T-helper 2 cell treated with Interferon-gamma antibody and Interleukin-4, amounts not matched to agents 5 μg/mL and 100 μg/mL, for 36 hours (primary cell): ENCODE measurements at regions not wholly inside any gene's neighbourhood (a gene's known extent, or its start where the extent isn't known, plus 50 kb on each side); places are given as distances from the start of the nearest gene placed in this dataset.

ENCODE experiments used
- DNase-seq: peaks from one replicate; pipeline ENCODE4 v3.0.0; 2021; ENCODE audit warnings: low spot score
- H3K27ac Mint-ChIP-seq: one replicate; pipeline ENCODE4 v1.8.0; 2021; ENCODE audit warnings: mild to moderate bottlenecking, mixed read lengths
- H3K27me3 Mint-ChIP-seq: one replicate; pipeline ENCODE4 v1.8.0; 2021; ENCODE audit warnings: low read depth, mixed read lengths
- H3K36me3 Mint-ChIP-seq: one replicate; pipeline ENCODE4 v1.8.0; 2021; ENCODE audit warnings: low read depth, mixed read lengths
- H3K4me1 Mint-ChIP-seq: one replicate; pipeline ENCODE4 v1.8.0; 2021; ENCODE audit warnings: low read depth, mixed read lengths
- H3K4me3 Mint-ChIP-seq: one replicate; pipeline ENCODE4 v1.8.0; 2022; ENCODE audit warnings: mild to moderate bottlenecking, moderate library complexity, mixed read lengths
- H3K9me3 Mint-ChIP-seq: one replicate; pipeline ENCODE4 v1.8.0; 2021; ENCODE audit warnings: mixed read lengths

GRCh38 chr9:3699883-3700282, 174.1 kb upstream of the RFX3 start:
- Mint-ChIP-seq H3K4me1 (no peaks in the 10 kb centered on the region), H3K4me3 (no peak overlapping the region), H3K27me3 (peaks cover 23% of the 10 kb centered on the region), H3K27ac (no peak overlapping the region), H3K9me3 (peaks cover 4% of the 10 kb centered on the region), H3K36me3 (no peaks in the 10 kb centered on the region)
- no peak for DNase-seq

DNA sequence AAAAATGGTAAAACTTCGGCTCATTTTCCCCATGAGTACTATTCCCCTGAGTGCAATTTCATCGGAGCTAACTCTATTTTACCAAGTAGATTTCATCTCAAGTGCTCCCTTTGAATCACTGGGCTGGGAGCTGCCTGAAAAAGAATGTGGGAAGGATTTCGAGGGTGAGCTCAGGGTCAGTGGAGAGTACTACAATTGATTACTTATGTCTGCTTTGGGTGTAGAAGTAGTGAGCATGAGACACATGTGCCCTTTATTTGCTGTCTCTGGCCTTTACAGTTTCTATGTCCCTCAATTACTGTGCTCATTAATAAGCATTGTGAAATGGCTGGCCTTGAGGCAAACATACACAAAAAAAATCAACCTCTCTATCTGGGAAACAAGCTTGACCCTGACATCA, 172.7 kb upstream of the RFX3 start:
- no peak overlapping the region for H3K4me3 Mint-ChIP-seq
- H3K36me3 Mint-ChIP-seq, result no peaks in the 10 kb centered on the region
- no peaks in the 10 kb centered on the region for H3K4me1 Mint-ChIP-seq
- H3K9me3 Mint-ChIP-seq, result no peaks in the 10 kb centered on the region
- DNase-seq, result no peak
- H3K27me3 Mint-ChIP-seq, result peaks cover 19% of the 10 kb centered on the region
- no peak overlapping the region for H3K27ac Mint-ChIP-seq

DNA sequence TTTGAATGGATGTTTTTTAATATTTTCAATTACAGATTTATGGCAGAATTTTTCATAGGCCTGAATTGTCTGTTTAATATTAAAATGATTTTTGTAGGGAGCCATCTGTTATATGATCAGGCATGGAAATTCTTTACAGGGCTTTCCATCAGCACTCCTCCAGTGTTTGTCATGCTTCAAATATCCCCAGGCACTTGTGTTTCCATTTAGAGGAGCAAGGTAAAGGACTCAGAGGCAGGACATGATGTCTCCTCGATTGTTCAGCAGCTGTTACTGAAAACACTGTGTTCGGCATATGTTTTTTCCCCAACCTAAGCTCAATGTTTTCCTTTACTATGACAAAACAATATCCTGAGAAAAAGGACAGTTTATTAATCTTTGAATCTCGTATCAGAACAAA, 172.3 kb upstream of the RFX3 start:
- Mint-ChIP-seq H3K4me1 (no peaks in the 10 kb centered on the region), H3K36me3 (no peaks in the 10 kb centered on the region), H3K27ac (no peak overlapping the region), H3K9me3 (no peaks in the 10 kb centered on the region), H3K27me3 (peaks cover 19% of the 10 kb centered on the region), H3K4me3 (no peak overlapping the region)
- DNase-seq, result no peak

- DNase-seq, result no peak
- no peaks in the 10 kb centered on the region for H3K36me3 Mint-ChIP-seq
These were observed 170.6 kb upstream of the RFX3 start for GRCh38 chr9:3696368-3696767.

DNA sequence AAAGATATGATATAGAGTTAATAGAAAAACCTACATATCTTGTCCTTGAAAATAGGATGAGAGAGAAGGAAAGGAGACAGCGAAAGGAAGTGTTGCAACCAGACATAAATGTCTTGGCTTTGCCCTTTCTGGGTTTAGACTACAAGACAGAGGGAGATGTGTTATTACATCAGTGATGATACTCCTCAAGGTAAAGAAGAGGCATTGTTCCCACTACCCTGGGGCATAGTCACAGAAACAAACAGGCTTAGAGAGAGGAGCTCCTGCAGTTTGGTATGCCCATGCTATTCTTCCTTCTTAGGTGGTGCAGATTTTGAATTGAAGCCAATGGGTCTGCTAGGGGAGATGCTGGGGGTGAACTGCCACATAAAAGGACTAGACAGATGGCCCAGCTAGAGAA, 166.8 kb upstream of the RFX3 start:
- no peak for DNase-seq
- H3K4me1 Mint-ChIP-seq, result no peaks in the 10 kb centered on the region
- peaks cover 5% of the 10 kb centered on the region for H3K27me3 Mint-ChIP-seq
- no peaks in the 10 kb centered on the region for H3K9me3 Mint-ChIP-seq
- no peak overlapping the region for H3K27ac Mint-ChIP-seq
- no peak overlapping the region for H3K4me3 Mint-ChIP-seq
- H3K36me3 Mint-ChIP-seq, result no peaks in the 10 kb centered on the region

More at GRCh38 chr9:3696368-3696767, 170.6 kb upstream of the RFX3 start:
- Mint-ChIP-seq H3K27me3 (peaks cover 17% of the 10 kb centered on the region), H3K4me1 (no peaks in the 10 kb centered on the region), H3K4me3 (no peak overlapping the region), H3K9me3 (no peaks in the 10 kb centered on the region), H3K27ac (no peak overlapping the region)

- Mint-ChIP-seq H3K4me3 (no peak overlapping the region), H3K27me3 (no peaks in the 10 kb centered on the region), H3K4me1 (no peaks in the 10 kb centered on the region), H3K36me3 (peaks cover 3% of the 10 kb centered on the region), H3K27ac (no peak overlapping the region), H3K9me3 (no peaks in the 10 kb centered on the region)
- no peak for DNase-seq
These were observed 163.8 kb upstream of the RFX3 start for GRCh38 chr9:3689555-3689954.

DNA sequence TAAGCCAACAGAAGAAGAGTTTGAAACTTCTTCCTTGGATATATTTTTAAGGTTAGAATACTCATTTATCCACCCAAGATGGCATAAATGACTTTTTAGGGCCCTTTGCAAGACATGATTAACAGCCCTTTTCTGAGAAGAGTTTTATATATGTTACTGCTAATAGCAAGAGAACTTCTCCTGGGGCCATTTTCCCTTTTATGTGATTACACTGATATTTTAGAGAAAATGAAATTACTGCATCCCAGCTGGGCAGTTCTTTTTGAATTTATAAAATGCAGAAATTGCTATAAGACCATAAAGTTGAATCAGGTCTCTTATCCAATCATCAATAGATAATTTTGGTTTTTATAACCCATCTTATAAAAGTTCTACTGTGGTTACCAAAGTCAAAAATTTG, 161.3 kb upstream of the RFX3 start:
- H3K4me3 Mint-ChIP-seq, result no peak overlapping the region

DNA sequence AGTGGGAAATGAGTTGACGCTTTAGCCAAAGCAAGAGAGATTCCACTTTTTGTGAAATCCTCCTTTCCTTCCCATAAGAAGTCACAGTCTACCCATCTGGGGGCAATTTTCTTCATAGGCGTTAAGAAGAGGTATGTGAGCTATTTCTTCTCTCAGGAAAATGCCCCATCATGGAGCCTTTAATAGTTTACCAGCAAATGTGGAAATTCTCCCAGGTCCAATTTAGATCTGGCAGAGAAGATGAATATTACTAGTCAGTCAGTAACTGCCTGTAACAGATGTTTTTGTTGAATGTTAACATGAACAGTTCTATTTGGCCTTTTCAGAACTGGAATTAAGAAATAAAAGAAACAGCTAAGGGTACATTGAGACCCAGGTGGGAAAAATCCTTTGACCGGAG, 156.4 kb upstream of the RFX3 start:
- no peaks in the 10 kb centered on the region for H3K9me3 Mint-ChIP-seq
- H3K27ac Mint-ChIP-seq, result no peak overlapping the region
- no peaks in the 10 kb centered on the region for H3K27me3 Mint-ChIP-seq

More for the DNA sequence above, 161.3 kb upstream of the RFX3 start:
- Mint-ChIP-seq H3K27me3 (no peaks in the 10 kb centered on the region), H3K4me1 (no peaks in the 10 kb centered on the region), H3K9me3 (no peaks in the 10 kb centered on the region), H3K36me3 (peaks cover 3% of the 10 kb centered on the region), H3K27ac (no peak overlapping the region)
- DNase-seq, result no peak

DNA sequence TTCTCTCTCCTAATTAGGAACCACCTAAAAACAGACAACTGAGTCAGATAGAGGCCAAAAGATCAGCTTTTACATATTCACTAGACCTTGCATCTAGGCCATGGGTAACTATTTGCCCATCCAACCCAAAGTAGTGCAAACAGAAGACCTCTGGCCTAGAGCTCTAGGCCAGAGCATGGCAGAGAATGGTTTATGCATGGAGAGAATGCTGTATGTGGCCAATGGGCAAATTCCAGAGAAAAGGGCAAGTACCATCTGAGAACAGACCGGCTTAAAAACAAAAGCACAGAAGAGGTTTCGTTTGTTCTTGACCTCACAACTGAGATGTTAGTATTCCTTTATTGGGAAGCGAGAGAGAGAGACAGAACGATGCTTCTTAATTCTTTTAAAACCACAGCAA, 151.7 kb upstream of the RFX3 start:
- H3K9me3 Mint-ChIP-seq, result no peaks in the 10 kb centered on the region
- H3K36me3 Mint-ChIP-seq, result peaks cover 7% of the 10 kb centered on the region
- H3K27ac Mint-ChIP-seq, result no peak overlapping the region
- peaks cover 6% of the 10 kb centered on the region for H3K4me1 Mint-ChIP-seq
- no peak overlapping the region for H3K4me3 Mint-ChIP-seq
- H3K27me3 Mint-ChIP-seq, result no peaks in the 10 kb centered on the region
- no peak for DNase-seq

More for the DNA sequence above, 156.4 kb upstream of the RFX3 start:
- Mint-ChIP-seq H3K4me3 (no peak overlapping the region), H3K4me1 (no peaks in the 10 kb centered on the region), H3K36me3 (peaks cover 5% of the 10 kb centered on the region)
- no peak for DNase-seq

GRCh38 chr9:3676766-3677165, 151.0 kb upstream of the RFX3 start:
- DNase-seq, result no peak
- H3K27ac Mint-ChIP-seq, result no peak overlapping the region

DNA sequence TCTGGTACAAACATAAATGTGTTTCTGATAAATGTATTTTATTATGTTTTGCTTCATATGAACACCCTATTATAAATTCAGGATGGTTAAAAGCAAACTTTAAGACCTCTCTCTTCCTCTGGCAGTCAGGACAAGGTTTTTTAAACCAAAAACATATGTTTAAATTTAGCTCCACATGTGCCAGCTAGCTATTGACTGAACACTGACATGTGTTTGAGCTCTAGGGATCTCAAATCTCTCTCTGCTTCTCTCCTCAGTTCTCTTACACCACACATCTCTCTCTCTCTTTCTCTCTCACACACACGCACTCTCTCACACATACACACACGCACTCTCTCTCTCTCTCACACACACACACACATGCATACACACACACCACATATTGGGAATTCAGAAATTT, 150.1 kb upstream of the RFX3 start:
- H3K4me3 Mint-ChIP-seq, result no peak overlapping the region
- no peak for DNase-seq
- H3K27me3 Mint-ChIP-seq, result no peaks in the 10 kb centered on the region
- peaks cover 7% of the 10 kb centered on the region for H3K36me3 Mint-ChIP-seq
- H3K4me1 Mint-ChIP-seq, result peaks cover 6% of the 10 kb centered on the region
- no peaks in the 10 kb centered on the region for H3K9me3 Mint-ChIP-seq
- no peak overlapping the region for H3K27ac Mint-ChIP-seq

More at GRCh38 chr9:3676766-3677165, 151.0 kb upstream of the RFX3 start:
- H3K9me3 Mint-ChIP-seq, result no peaks in the 10 kb centered on the region
- H3K36me3 Mint-ChIP-seq, result peaks cover 7% of the 10 kb centered on the region
- no peak overlapping the region for H3K4me3 Mint-ChIP-seq
- peaks cover 6% of the 10 kb centered on the region for H3K4me1 Mint-ChIP-seq
- no peaks in the 10 kb centered on the region for H3K27me3 Mint-ChIP-seq

- Mint-ChIP-seq H3K9me3 (no peaks in the 10 kb centered on the region), H3K27me3 (no peaks in the 10 kb centered on the region), H3K27ac (no peak overlapping the region)
These were observed 148.8 kb upstream of the RFX3 start for GRCh38 chr9:3674561-3674960.

GRCh38 chr9:3672399-3672798, 146.6 kb upstream of the RFX3 start:
- Mint-ChIP-seq H3K4me3 (no peak overlapping the region), H3K4me1 (peaks cover 6% of the 10 kb centered on the region), H3K9me3 (no peaks in the 10 kb centered on the region), H3K27ac (no peak overlapping the region), H3K36me3 (peaks cover 5% of the 10 kb centered on the region), H3K27me3 (no peaks in the 10 kb centered on the region)
- DNase-seq, result no peak

More at GRCh38 chr9:3674561-3674960, 148.8 kb upstream of the RFX3 start:
- no peak for DNase-seq
- Mint-ChIP-seq H3K36me3 (peaks cover 7% of the 10 kb centered on the region), H3K4me3 (no peak overlapping the region), H3K4me1 (peaks cover 6% of the 10 kb centered on the region)

DNA sequence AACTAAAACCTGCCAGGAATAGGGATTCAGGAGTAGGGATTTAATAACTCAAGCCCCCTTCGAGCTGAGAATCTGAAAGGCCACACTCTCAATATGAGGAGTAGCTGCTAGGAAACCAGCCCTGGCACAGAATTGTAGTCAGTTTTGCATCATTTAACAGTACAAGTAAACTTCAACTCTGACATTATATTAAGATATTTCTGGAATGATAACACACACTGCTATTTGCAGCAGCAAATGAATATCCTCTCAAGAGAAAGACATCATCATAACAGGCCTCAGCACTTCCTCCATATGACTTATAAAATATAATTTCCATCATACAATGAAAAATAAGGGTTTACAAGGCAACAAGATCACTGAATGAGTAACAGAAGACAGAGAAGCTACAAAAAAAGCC, 138.2 kb upstream of the RFX3 start:
- H3K27ac Mint-ChIP-seq, result no peak overlapping the region
- H3K4me3 Mint-ChIP-seq, result no peak overlapping the region
- no peaks in the 10 kb centered on the region for H3K36me3 Mint-ChIP-seq
- no peak for DNase-seq
- H3K9me3 Mint-ChIP-seq, result no peaks in the 10 kb centered on the region
- H3K4me1 Mint-ChIP-seq, result no peaks in the 10 kb centered on the region
- H3K27me3 Mint-ChIP-seq, result no peaks in the 10 kb centered on the region

DNA sequence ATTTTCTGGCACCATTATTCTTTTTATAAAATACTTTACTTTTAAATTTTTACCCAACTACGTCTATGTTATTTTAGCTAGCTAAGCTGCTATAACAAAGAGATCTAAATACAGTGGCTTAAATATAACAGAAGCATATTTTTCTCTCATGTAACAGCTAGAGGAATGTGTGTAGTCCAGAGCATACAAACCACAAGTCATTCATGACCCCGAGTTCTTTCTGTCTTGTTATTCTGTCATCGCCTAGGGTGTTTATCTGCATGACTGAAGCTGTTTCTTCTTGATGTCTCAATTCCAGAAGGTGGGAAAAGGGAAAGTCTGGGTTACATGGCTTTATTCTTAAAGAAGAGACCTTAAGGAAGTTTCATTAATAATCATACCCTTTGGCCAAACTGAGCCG, 136.9 kb upstream of the RFX3 start:
- no peaks in the 10 kb centered on the region for H3K36me3 Mint-ChIP-seq
- H3K9me3 Mint-ChIP-seq, result no peaks in the 10 kb centered on the region
- no peaks in the 10 kb centered on the region for H3K4me1 Mint-ChIP-seq
- no peaks in the 10 kb centered on the region for H3K27me3 Mint-ChIP-seq
- DNase-seq, result no peak
- H3K4me3 Mint-ChIP-seq, result no peak overlapping the region
- H3K27ac Mint-ChIP-seq, result no peak overlapping the region
